HG03342 (cell line): ENCODE measurements at regions not wholly inside any gene's neighbourhood (a gene's known extent, or its start where the extent isn't known, plus 50 kb on each side); places are given as distances from the start of the nearest gene placed in this dataset.
"Not testable (repeated sequence)": the region's sequence is repeated elsewhere in the genome, so short reads cannot be mapped to it uniquely, and the experiment has no call there.

Experiments
- ATAC-seq: cut with Tn5 transposase; IDR thresholded peaks from one replicate; pipeline ENCODE4 v1.9.1; 2021; ENCODE audit warnings: mild to moderate bottlenecking, moderate library complexity; ENCODE audit not compliant: unreplicated experiment

- no peak for ATAC-seq
Observed at GRCh38 chr1:57621776-57622175, 197.9 kb upstream of the DAB1 start.

GRCh38 chr1:57620605-57621004, 196.7 kb upstream of the DAB1 start:
- no peak for ATAC-seq

GRCh38 chr1:57616921-57617320, 193.1 kb upstream of the DAB1 start:
- ATAC-seq, result no peak

- ATAC-seq, result no peak
Observed at GRCh38 chr1:57615956-57616355, 192.1 kb upstream of the DAB1 start.

GRCh38 chr1:57612833-57613232, 189.0 kb upstream of the DAB1 start:
- ATAC-seq, result no peak

GRCh38 chr1:57605933-57606332, 182.1 kb upstream of the DAB1 start:
- no peak for ATAC-seq

GRCh38 chr1:57603696-57604095, 179.8 kb upstream of the DAB1 start:
- ATAC-seq, result no peak

GRCh38 chr1:57600424-57600823, 176.6 kb upstream of the DAB1 start:
- no peak for ATAC-seq

- ATAC-seq, result no peak
Observed at GRCh38 chr1:57599236-57599994, 175.6 kb upstream of the DAB1 start.

- no peak for ATAC-seq
Observed at GRCh38 chr1:57597036-57597435, 173.2 kb upstream of the DAB1 start.

- no peak for ATAC-seq
Observed at GRCh38 chr1:57594002-57594401, 170.1 kb upstream of the DAB1 start.

GRCh38 chr1:57591842-57592241, 168.0 kb upstream of the DAB1 start:
- ATAC-seq, result no peak

- ATAC-seq, result no peak
Observed at GRCh38 chr1:57590978-57591377, 167.1 kb upstream of the DAB1 start.

- no peak for ATAC-seq
Observed at GRCh38 chr1:57586842-57587241, 163.0 kb upstream of the DAB1 start.

- ATAC-seq, result no peak
Observed at GRCh38 chr1:57578680-57579079, 154.8 kb upstream of the DAB1 start.

- no peak for ATAC-seq
Observed at GRCh38 chr1:57578099-57578498, 154.2 kb upstream of the DAB1 start.

GRCh38 chr1:57576756-57577155, 152.9 kb upstream of the DAB1 start:
- no peak for ATAC-seq

- no peak for ATAC-seq
Observed at GRCh38 chr1:57572016-57572415, 148.2 kb upstream of the DAB1 start.

- not testable (repeated sequence) for ATAC-seq
Observed at GRCh38 chr1:57558066-57558465, 134.2 kb upstream of the DAB1 start.

- ATAC-seq, result no peak
Observed at GRCh38 chr1:57553666-57554065, 129.8 kb upstream of the DAB1 start.

GRCh38 chr1:57551476-57551875, 127.6 kb upstream of the DAB1 start:
- no peak for ATAC-seq

GRCh38 chr1:57550092-57550491, 126.2 kb upstream of the DAB1 start:
- peak; percentile 71 for ATAC-seq

- ATAC-seq, result no peak
Observed at GRCh38 chr1:57549300-57549699, 125.4 kb upstream of the DAB1 start.
